ENCODE measurements at regions not wholly inside any gene's neighbourhood (a gene's known extent, or its start where the extent isn't known, plus 50 kb on each side); places are given as distances from the start of the nearest gene placed in this dataset.

GRCh38 chr1:5010236-5010635, 355.8 kb downstream of the AJAP1 start:
- DNase-seq (ENCODE audit: low spot score) = no peak

GRCh38 chr1:5009376-5010065, 355.1 kb downstream of the AJAP1 start:
- DNase-seq (ENCODE audit: low spot score) = no peak

- DNase-seq (ENCODE audit: low spot score) = no peak
These were observed 350.8 kb downstream of the AJAP1 start for GRCh38 chr1:5005171-5005570.

GRCh38 chr1:5002676-5003075, 348.3 kb downstream of the AJAP1 start:
- no peak for DNase-seq (ENCODE audit: low spot score)

- no peak for DNase-seq (ENCODE audit: low spot score)
These were observed 347.1 kb downstream of the AJAP1 start for GRCh38 chr1:5001466-5001865.

GRCh38 chr1:4986306-4986705, 331.9 kb downstream of the AJAP1 start:
- DNase-seq (ENCODE audit: low spot score) = no peak

- no peak for DNase-seq (ENCODE audit: low spot score)
These were observed 330.4 kb downstream of the AJAP1 start for GRCh38 chr1:4984841-4985240.

GRCh38 chr1:4980211-4980610, 325.8 kb downstream of the AJAP1 start:
- DNase-seq (ENCODE audit: low spot score) = no peak

- DNase-seq (ENCODE audit: low spot score) = no peak
These were observed 324.4 kb downstream of the AJAP1 start for GRCh38 chr1:4978660-4979390.

- DNase-seq (ENCODE audit: low spot score) = no peak
These were observed 323.3 kb downstream of the AJAP1 start for GRCh38 chr1:4977701-4978100.

GRCh38 chr1:4976859-4977440, 322.5 kb downstream of the AJAP1 start:
- no peak for DNase-seq (ENCODE audit: low spot score)

GRCh38 chr1:4975856-4976255, 321.4 kb downstream of the AJAP1 start:
- no peak for DNase-seq (ENCODE audit: low spot score)

- no peak for DNase-seq (ENCODE audit: low spot score)
These were observed 320.7 kb downstream of the AJAP1 start for GRCh38 chr1:4974981-4975685.

- DNase-seq (ENCODE audit: low spot score) = no peak
These were observed 318.9 kb downstream of the AJAP1 start for GRCh38 chr1:4973341-4973740.

GRCh38 chr1:4972761-4973320, 318.4 kb downstream of the AJAP1 start:
- DNase-seq (ENCODE audit: low spot score) = no peak

GRCh38 chr1:4971666-4972065, 317.3 kb downstream of the AJAP1 start:
- no peak for DNase-seq (ENCODE audit: low spot score)

- DNase-seq (ENCODE audit: low spot score) = no peak
These were observed 316.1 kb downstream of the AJAP1 start for GRCh38 chr1:4970532-4970931.

GRCh38 chr1:4969556-4970129, 315.2 kb downstream of the AJAP1 start:
- no peak for DNase-seq (ENCODE audit: low spot score)

GRCh38 chr1:4965346-4966075, 311.1 kb downstream of the AJAP1 start:
- DNase-seq (ENCODE audit: low spot score) = no peak

GRCh38 chr1:4964634-4965345, 310.4 kb downstream of the AJAP1 start:
- no peak for DNase-seq (ENCODE audit: low spot score)

GRCh38 chr1:4963251-4963650, 308.8 kb downstream of the AJAP1 start:
- no peak for DNase-seq (ENCODE audit: low spot score)
